GM23248 (cell line): ENCODE measurements at regions not wholly inside any gene's neighbourhood (a gene's known extent, or its start where the extent isn't known, plus 50 kb on each side); places are given as distances from the start of the nearest gene placed in this dataset.

Experiments used
- EZH2 ChIP-seq: fragments of 200-600 bp; sonication (generic); IDR thresholded peaks from 2 replicates; pipeline ENCODE4 v1.6.1; 2018; ENCODE audit warnings: antibody characterized with exemption, mild to moderate bottlenecking; ENCODE audit not compliant: insufficient read depth, poor library complexity, severe bottlenecking
- EZH2phosphoT487 ChIP-seq: fragments of 200-600 bp; sonication (generic); IDR thresholded peaks from 2 replicates; pipeline ENCODE4 v1.6.1; 2018; ENCODE audit warnings: antibody characterized with exemption, moderate library complexity, mild to moderate bottlenecking, low read depth; ENCODE audit not compliant: insufficient read depth

DNA sequence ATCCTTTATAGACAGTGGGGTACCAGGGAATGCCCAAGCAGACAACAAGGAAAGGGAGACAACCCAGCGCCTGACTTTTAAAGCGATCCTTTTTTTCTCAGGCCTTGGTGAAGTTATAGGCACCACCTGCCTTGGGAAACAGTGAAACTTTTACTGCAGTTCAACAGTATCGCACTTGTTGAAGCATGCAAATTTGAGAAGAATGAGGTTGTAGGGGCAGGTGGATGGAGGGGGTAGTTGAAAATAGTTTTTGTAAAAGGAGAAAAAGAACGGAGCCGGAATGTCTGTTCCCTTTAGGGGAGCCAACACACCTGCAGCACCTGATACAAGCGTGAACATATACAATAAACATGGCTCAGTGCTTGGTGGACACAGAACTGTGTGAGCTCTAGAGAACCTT is 190.2 kb upstream of the NR3C1 start:
- TF ChIP-seq EZH2 (no peak), EZH2phosphoT487 (no peak)
